Type B pancreatic cell (in vitro differentiated cells): ENCODE measurements at regions not wholly inside any gene's neighbourhood (a gene's known extent, or its start where the extent isn't known, plus 50 kb on each side); places are given as distances from the start of the nearest gene placed in this dataset.

Source experiments
- DNase-seq: peaks from one replicate; pipeline ENCODE4 v3.0.0; 2021; ENCODE audit warnings: mixed read lengths; ENCODE audit not compliant: unreplicated experiment; ENCODE audit errors: extremely low spot score
- H3K27ac Mint-ChIP-seq: 2 replicates; pipeline ENCODE4 v1.8.0; 2021; ENCODE audit warnings: mild to moderate bottlenecking, mixed read lengths
- H3K27me3 Mint-ChIP-seq: 2 replicates; pipeline ENCODE4 v1.8.0; 2021; ENCODE audit warnings: mixed read lengths
- H3K36me3 Mint-ChIP-seq: 2 replicates; pipeline ENCODE4 v1.8.0; 2021; ENCODE audit warnings: mixed read lengths
- H3K4me1 Mint-ChIP-seq: one replicate; pipeline ENCODE4 v1.8.0; 2021; ENCODE audit warnings: mixed read lengths; ENCODE audit not compliant: unreplicated experiment
- H3K4me3 Mint-ChIP-seq: 2 replicates; pipeline ENCODE4 v1.8.0; 2021; ENCODE audit warnings: mild to moderate bottlenecking, mixed read lengths
- H3K9me3 Mint-ChIP-seq: 2 replicates; pipeline ENCODE4 v1.8.0; 2021; ENCODE audit warnings: mixed read lengths
- CTCF ChIP-seq: fragments of 200-600 bp; sonication (generic); conservative IDR thresholded peaks from 2 replicates; pipeline ENCODE4 v1.5.0; 2021; ENCODE audit warnings: antibody characterized with exemption, mild to moderate bottlenecking

- Mint-ChIP-seq H3K27me3 (peaks cover 8% of the 10 kb centered on the region), H3K9me3 (no peaks in the 10 kb centered on the region), H3K4me3 (no peak overlapping the region), H3K27ac (no peak overlapping the region), H3K36me3 (no peaks in the 10 kb centered on the region), H3K4me1 (peaks cover 8% of the 10 kb centered on the region)
- DNase-seq, result peak; percentile 54
- no peak for TF ChIP-seq CTCF
These were observed 67.2 kb upstream of the RAB6C start for GRCh38 chr2:129912066-129912820.

GRCh38 chr2:129912871-129913694, 66.4 kb upstream of the RAB6C start:
- Mint-ChIP-seq H3K27me3 (peaks cover 13% of the 10 kb centered on the region), H3K9me3 (peaks cover 2% of the 10 kb centered on the region), H3K4me1 (peaks cover 2% of the 10 kb centered on the region), H3K4me3 (no peak overlapping the region), H3K36me3 (no peaks in the 10 kb centered on the region), H3K27ac (no peak overlapping the region)
- peak; percentile 52 for DNase-seq
- TF ChIP-seq CTCF, result no peak

GRCh38 chr2:129913695-129914495, 65.6 kb upstream of the RAB6C start:
- no peak for TF ChIP-seq CTCF
- Mint-ChIP-seq H3K27ac (no peak overlapping the region), H3K4me1 (no peaks in the 10 kb centered on the region), H3K36me3 (no peaks in the 10 kb centered on the region), H3K9me3 (peaks cover 10% of the 10 kb centered on the region), H3K27me3 (peaks cover 19% of the 10 kb centered on the region), H3K4me3 (no peak overlapping the region)
- peak; percentile 39 for DNase-seq

- H3K4me1 Mint-ChIP-seq, result no peaks in the 10 kb centered on the region
- no peak overlapping the region for H3K27ac Mint-ChIP-seq
- no peaks in the 10 kb centered on the region for H3K36me3 Mint-ChIP-seq
- no peak for TF ChIP-seq CTCF
- no peak overlapping the region for H3K4me3 Mint-ChIP-seq
- peaks cover 14% of the 10 kb centered on the region for H3K9me3 Mint-ChIP-seq
- DNase-seq, result peak; percentile 29
- H3K27me3 Mint-ChIP-seq, result peaks cover 21% of the 10 kb centered on the region
These were observed 64.7 kb upstream of the RAB6C start for GRCh38 chr2:129914538-129915302.

- no peak for TF ChIP-seq CTCF
- Mint-ChIP-seq H3K4me1 (no peaks in the 10 kb centered on the region), H3K4me3 (no peak overlapping the region), H3K9me3 (peaks cover 20% of the 10 kb centered on the region), H3K36me3 (no peaks in the 10 kb centered on the region), H3K27me3 (peaks cover 28% of the 10 kb centered on the region), H3K27ac (no peak overlapping the region)
- no peak for DNase-seq
These were observed 64.1 kb upstream of the RAB6C start for GRCh38 chr2:129915303-129915840.
